Stimulated activated CD4-positive, alpha-beta T cell treated with anti-CD3 and anti-CD28 coated beads, Interleukin-15, amount 100 ng/mL, for 48 hours (primary cell): ENCODE measurements at regions not wholly inside any gene's neighbourhood (a gene's known extent, or its start where the extent isn't known, plus 50 kb on each side); places are given as distances from the start of the nearest gene placed in this dataset.

Experiments
- DNase-seq, 2 donors: peaks; one replicate each; pipeline ENCODE4 v3.0.0-alpha.2; 2020; ENCODE audit warnings: low read depth in 2 of 2

GRCh38 chr12:105804591-105805265, 334.0 kb downstream of the NUAK1 start:
- no peak for DNase-seq

DNA sequence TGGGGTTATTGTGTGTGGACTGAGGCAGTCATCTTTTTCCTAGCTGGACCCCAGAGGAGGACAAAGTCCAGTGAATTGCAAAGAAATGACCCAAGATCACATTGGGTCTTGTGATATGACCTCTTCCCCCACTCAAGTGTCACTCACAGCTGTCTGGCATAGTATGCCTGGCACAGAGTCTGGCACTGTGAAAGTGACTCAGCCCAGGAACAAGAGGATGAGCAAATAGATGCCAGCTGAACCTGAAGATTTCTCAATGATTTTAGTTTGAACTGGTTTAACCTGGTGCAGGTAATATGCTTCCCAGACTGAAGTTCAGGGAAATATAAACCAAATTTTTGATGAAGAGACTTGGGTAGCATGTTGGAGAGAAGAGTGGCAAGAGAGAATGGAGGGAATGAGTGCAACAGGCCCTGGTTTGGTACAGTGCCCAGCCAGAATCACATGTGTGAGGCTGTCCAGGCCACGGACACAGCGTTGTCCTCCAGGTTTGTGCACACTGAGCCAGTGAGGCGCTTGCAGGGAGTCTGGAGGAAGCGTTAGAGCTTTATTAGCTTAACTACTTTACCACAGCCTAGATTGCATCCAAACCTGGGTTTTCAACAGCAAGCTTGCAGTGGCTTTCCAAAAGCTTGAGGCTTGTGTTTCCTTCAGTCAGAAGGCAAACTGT, 332.9 kb downstream of the NUAK1 start:
- no peak for DNase-seq

DNA sequence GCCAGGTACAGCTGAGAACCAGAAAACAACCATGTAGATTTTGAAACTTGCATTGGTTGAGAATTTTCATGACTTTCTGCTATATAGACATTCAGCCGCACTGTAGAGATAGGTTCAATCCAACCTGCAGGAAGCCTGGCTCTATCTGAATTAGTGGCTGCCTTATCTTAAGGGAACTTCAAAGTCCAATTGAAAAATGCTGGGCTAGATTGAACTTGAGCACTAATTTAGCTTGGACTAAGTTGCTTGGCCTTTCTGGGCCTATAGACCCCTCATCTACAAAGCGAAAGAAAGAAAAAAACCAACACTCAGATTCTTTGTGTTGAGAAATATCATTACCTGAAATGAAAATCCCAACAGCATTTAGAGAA, 332.4 kb downstream of the NUAK1 start:
- DNase-seq = no peak

GRCh38 chr12:105812366-105812765, 326.4 kb downstream of the NUAK1 start:
- DNase-seq = no peak

DNA sequence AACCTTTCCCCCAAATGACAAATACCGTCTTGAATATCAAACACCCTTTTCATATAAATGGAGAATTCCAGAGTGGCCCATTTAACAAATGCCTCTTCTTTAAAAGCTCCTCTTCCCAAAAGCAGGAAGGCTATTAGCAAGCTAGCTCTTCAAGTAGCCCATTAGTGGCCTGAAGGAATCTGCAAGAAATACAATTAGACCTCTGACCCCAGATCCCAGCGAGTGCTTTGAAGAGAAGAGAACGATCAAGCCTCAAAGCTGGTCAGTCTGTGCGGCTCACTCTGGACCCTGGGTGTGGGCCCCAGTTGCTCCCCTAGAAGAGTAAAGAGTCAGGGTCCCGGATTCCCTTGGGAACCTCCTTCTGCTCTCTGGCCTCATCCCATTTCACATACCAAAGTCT, 325.6 kb downstream of the NUAK1 start:
- DNase-seq = no peak

DNA sequence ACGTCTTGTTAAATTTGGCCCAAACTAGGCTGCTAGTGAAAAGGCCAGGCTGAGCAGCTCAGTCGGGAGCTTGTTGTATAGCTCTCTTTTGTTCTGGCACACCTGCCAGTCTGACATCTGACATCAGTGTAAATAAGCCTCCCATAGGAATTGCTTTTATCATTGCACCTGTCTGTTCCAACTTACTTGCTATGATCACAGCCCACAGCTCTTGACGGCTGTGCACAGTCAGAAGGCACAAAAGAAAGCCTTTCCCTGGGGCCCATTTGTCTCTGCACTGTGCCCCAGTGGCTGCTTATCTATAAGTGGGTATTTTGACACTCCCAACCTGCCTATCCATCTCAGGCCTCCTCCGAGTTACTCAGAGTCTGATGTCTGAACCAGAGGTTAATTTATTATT, 324.5 kb downstream of the NUAK1 start:
- DNase-seq = no peak

DNA sequence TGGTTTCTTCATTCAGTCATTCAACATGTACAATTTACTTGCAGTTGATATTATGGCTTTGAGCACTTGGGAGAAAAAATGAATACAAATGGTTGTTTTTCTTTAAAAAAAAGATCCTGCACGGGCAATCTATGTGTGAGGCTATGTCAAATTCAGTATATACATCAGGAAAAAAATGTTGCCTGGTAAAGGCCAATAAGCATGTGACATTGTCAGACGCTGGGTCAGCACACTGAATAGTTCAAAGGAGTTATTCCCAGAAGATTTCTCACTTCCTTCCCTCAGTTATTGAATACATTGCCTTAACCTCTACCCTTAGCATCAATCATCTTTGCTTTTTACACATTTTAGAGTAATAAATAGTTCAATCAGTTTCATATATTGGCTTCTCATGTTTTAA, 319.2 kb downstream of the NUAK1 start:
- no peak for DNase-seq

- DNase-seq = no peak
Measured at GRCh38 chr12:105820429-105821125, 318.2 kb downstream of the NUAK1 start.

- no peak for DNase-seq
Measured at GRCh38 chr12:105822131-105823105, 316.3 kb downstream of the NUAK1 start.

DNA sequence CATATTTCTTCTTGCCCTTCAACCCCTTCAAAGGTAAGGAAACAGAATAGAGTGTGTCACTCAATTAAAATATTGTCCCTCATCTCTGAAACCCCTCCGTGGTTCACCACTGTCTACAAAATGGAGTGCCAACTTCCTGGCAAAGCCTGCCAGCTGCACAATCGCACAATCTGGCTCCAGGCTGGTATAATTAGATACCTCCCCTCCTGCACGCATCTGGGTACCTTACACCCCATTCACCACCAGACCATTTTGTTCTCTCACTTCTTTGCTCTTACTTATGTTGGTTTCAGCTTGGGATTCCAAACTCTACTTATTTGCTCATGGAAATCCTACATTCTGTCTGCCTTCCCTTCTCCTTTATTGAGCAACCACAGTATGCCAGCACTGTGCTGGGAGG, 314.9 kb downstream of the NUAK1 start:
- no peak for DNase-seq

DNA sequence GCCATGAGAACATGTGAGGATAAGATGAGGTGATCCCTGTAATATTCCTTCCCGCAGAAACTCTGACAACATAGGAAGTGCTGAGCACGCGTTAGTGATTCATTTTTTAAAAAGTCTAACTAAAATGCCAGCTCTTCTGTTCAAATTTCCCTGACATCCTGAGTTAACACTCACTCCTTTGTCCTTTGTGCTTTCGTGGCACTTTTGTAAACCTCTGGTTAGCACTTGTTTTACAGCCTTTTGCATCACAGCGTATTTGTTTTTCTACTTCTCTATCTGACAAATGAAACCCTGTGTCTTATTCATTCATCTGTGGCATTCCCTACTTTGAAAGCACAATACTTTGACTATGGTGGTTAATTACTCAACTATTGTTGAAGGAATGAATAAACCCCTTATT, 313.6 kb downstream of the NUAK1 start:
- DNase-seq = no peak

- DNase-seq = no peak
Measured at GRCh38 chr12:105831372-105831771, 307.4 kb downstream of the NUAK1 start.

DNA sequence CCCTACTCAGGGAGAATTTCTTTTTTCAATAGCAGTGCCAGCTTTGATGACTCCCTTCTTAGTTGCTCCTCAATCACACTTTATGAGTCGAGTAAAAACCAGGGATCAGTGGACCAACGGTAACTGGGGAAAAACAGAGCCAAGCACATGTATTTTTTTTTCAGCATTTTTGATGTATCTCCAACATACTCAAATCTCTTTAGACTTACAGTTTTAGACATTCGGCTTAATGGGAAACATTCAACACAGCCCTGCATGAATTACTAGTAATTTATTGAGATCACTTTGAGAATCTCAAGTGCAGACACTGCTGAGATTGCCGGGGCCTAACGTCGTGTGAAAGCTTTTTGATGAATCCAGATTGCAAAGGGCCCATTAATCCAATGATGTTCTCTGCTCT, 306.7 kb downstream of the NUAK1 start:
- DNase-seq = no peak

- DNase-seq = no peak
Measured at GRCh38 chr12:105832806-105833205, 305.9 kb downstream of the NUAK1 start.

DNA sequence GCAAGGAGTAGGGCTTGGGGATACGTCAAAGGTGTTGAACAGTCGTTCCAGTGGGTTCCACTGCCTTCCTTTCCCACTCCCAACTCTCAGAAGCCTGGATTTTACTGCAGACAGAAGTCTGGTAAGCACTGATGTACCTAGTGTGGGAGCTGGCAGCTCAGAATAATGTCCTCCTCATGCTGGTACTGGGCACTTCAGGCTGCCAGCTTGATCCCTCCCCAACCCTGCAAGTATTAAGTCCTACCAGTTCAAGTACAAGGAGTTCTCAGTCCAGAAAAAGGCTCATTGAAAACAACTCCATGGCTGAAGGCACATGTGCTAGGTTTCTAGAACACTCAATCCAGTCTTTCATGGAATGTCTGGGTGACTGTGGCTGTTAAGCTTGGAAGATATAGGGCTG, 304.3 kb downstream of the NUAK1 start:
- no peak for DNase-seq

DNA sequence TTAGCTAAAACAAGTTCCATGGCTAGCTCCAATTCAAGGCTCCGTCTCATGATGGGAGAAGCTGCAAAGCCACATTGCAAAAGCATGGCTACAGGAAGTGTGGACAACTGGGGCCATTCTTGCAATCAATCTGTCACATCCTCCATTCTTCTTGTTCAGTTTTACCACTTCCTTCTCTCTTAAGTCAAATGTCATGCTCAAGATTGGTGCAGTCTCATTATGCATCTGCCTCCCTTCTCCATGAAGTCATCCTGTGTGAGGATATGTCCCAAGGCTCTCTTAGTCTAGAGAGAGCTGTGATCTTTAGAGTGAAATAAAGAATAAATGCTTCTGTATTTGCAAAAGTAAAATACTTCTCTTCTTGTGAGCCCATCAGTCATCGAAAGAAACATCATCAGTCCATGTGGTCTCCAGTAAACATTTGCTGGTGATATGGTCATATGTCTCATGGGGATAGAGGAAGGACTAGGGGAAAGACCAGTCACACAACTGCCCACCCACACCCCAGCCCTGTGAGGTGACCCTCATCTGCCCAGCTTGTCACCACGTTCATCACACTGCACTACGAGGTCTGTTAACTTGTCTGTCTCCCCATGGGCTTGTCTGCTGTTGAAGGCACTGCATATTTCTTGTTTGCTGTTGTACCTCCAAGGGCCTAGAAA, 303.0 kb downstream of the NUAK1 start:
- no peak for DNase-seq

- DNase-seq = no peak
Measured at GRCh38 chr12:105836242-105836622, 302.5 kb downstream of the NUAK1 start.

GRCh38 chr12:105839629-105840127, 299.1 kb downstream of the NUAK1 start:
- no peak for DNase-seq

DNA sequence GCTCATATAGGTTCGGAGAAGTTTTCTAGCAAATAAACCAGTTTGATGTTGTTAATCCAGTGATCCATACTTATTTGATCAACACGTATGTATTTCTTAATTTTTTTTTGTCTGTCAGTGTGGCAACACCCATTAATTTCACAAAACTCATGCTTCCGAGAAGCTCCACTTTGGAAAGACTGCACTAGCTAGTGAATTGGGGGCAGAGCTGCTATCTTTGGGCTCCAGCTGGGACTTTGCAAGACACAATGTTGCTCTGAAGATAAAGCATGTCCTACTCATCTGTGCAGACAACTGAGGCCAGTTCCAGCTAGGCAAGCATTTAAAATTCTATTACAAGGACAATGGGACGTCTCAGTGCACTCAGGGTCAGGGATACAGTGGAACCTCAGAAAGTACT, 298.4 kb downstream of the NUAK1 start:
- DNase-seq = no peak

GRCh38 chr12:105841840-105842239, 296.9 kb downstream of the NUAK1 start:
- no peak for DNase-seq

DNA sequence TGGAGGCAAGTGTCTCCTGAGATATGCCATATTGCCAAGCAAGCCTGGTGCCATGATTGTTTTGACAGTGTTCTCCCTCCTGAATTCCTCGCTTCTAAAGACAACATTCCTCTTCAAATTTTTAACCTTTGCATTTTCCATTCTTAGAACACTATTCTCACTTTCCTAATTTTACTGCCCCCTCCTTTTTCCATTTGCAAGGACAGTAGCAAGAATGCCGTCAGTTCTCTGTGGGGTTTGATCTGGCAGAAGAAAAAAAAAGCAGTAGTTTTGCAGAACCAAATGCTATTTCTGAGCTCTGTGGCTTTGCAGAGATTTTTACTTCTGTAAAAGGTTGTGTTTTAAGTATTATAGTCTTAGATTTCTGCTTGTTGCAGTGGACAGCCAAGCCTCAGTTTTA, 295.2 kb downstream of the NUAK1 start:
- DNase-seq = no peak
